ENCODE measurements at regions not wholly inside any gene's neighbourhood (a gene's known extent, or its start where the extent isn't known, plus 50 kb on each side); places are given as distances from the start of the nearest gene placed in this dataset.

GRCh38 chr1:29655945-29656850, 419.9 kb downstream of the PTPRU start:
- no peak for TF ChIP-seq NFRKB (IDR thresholded peaks at IDR 0.05)
- no peak for TF ChIP-seq ZNF384 (IDR thresholded peaks at IDR 0.05)
- TF ChIP-seq CTBP1 (IDR thresholded peaks at IDR 0.05; ENCODE audit: borderline replicate concordance) = no peak
- no peak for TF ChIP-seq ELF4 (IDR thresholded peaks at IDR 0.05)
- TF ChIP-seq SP1 (IDR thresholded peaks at IDR 0.05) = no peak
- no peak for TF ChIP-seq FOXM1 (IDR thresholded peaks at IDR 0.05; ENCODE audit: borderline replicate concordance)
- TF ChIP-seq FOXK2 (IDR thresholded peaks at IDR 0.05) = no peak
- TF ChIP-seq LEF1 (IDR thresholded peaks at IDR 0.05; ENCODE audit: borderline replicate concordance) = no peak
